ENCODE measurements at regions not wholly inside any gene's neighbourhood (a gene's known extent, or its start where the extent isn't known, plus 50 kb on each side); places are given as distances from the start of the nearest gene placed in this dataset.

GRCh38 chr10:30793093-30793492 is 163.5 kb upstream of the LYZL2 start:
- no peak for DNase-seq

GRCh38 chr10:30792025-30792424 is 162.5 kb upstream of the LYZL2 start:
- no peak for DNase-seq

- no peak for DNase-seq
Observed at GRCh38 chr10:30791197-30791611, 161.7 kb upstream of the LYZL2 start.

GRCh38 chr10:30789806-30790205 is 160.3 kb upstream of the LYZL2 start:
- DNase-seq: no peak

- DNase-seq: no peak
Observed at GRCh38 chr10:30788307-30788706, 158.8 kb upstream of the LYZL2 start.

- DNase-seq: no peak
Observed at GRCh38 chr10:30786906-30787305, 157.4 kb upstream of the LYZL2 start.

- DNase-seq: no peak
Observed at GRCh38 chr10:30786131-30786530, 156.6 kb upstream of the LYZL2 start.

- DNase-seq: no peak
Observed at GRCh38 chr10:30784897-30785605, 155.5 kb upstream of the LYZL2 start.

- no peak for DNase-seq
Observed at GRCh38 chr10:30784524-30784896, 155.0 kb upstream of the LYZL2 start.

GRCh38 chr10:30783939-30784501 is 154.5 kb upstream of the LYZL2 start:
- peak; percentile 34 for DNase-seq

GRCh38 chr10:30782537-30783461 is 153.2 kb upstream of the LYZL2 start:
- no peak for DNase-seq

GRCh38 chr10:30782157-30782536 is 152.6 kb upstream of the LYZL2 start:
- DNase-seq: no peak

- no peak for DNase-seq
Observed at GRCh38 chr10:30781670-30782121, 152.1 kb upstream of the LYZL2 start.

- no peak for DNase-seq
Observed at GRCh38 chr10:30778769-30779168, 149.2 kb upstream of the LYZL2 start.

- DNase-seq: no peak
Observed at GRCh38 chr10:30775779-30776591, 146.4 kb upstream of the LYZL2 start.

- no peak for DNase-seq
Observed at GRCh38 chr10:30774261-30774660, 144.7 kb upstream of the LYZL2 start.

- DNase-seq: no peak
Observed at GRCh38 chr10:30773501-30773900, 143.9 kb upstream of the LYZL2 start.

- no peak for DNase-seq
Observed at GRCh38 chr10:30770816-30771215, 141.3 kb upstream of the LYZL2 start.

GRCh38 chr10:30770229-30770628 is 140.7 kb upstream of the LYZL2 start:
- no peak for DNase-seq

- DNase-seq: no peak
Observed at GRCh38 chr10:30769361-30769760, 139.8 kb upstream of the LYZL2 start.

GRCh38 chr10:30765616-30766015 is 136.1 kb upstream of the LYZL2 start:
- DNase-seq: no peak

- no peak for DNase-seq
Observed at GRCh38 chr10:30765022-30765615, 135.6 kb upstream of the LYZL2 start.

- no peak for DNase-seq
Observed at GRCh38 chr10:30763918-30764317, 134.4 kb upstream of the LYZL2 start.

All from NCI-H1436 treated with DMSO at 0.1 percent for 48 hours (cell line).